ENCODE measurements at regions not wholly inside any gene's neighbourhood (a gene's known extent, or its start where the extent isn't known, plus 50 kb on each side); places are given as distances from the start of the nearest gene placed in this dataset.

DNA sequence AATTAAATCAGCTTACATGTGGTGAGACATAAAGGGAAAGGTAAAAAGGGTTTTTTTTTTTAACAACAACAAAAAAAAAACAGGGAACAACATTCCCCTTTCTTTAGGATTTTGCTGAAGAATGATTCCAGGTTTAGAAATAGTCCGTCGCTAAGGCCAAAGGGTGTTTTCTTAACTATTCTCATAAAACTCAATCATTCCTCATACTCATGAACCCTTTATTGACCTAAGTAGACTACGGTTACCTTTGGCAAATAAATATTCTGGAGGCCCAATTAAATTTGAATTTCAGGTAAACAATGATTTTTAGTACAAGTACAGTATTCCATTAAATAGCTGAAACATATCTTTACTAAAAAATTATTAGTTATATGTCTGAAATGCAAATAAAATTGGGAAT is 55.6 kb upstream of the CCNG1 start:
- Histone ChIP-seq H3K4me1 (no peaks in the 10 kb centered on the region), H3K27me3 (no peaks in the 10 kb centered on the region), H3K36me3 (no peaks in the 10 kb centered on the region), H3K9me3 (no peaks in the 10 kb centered on the region), H3K4me3 (no peak overlapping the region), H3K27ac (no peak overlapping the region)
- DNase-seq (ENCODE audit: low spot score in 2 of 2): no peak
- whole genome bisulfite sequencing: 91% methylated on average over 3 of the region's 3 CpGs
- TF ChIP-seq POLR2A (IDR thresholded peaks at IDR 0.05): no peak
- TF ChIP-seq, protein P1, sequence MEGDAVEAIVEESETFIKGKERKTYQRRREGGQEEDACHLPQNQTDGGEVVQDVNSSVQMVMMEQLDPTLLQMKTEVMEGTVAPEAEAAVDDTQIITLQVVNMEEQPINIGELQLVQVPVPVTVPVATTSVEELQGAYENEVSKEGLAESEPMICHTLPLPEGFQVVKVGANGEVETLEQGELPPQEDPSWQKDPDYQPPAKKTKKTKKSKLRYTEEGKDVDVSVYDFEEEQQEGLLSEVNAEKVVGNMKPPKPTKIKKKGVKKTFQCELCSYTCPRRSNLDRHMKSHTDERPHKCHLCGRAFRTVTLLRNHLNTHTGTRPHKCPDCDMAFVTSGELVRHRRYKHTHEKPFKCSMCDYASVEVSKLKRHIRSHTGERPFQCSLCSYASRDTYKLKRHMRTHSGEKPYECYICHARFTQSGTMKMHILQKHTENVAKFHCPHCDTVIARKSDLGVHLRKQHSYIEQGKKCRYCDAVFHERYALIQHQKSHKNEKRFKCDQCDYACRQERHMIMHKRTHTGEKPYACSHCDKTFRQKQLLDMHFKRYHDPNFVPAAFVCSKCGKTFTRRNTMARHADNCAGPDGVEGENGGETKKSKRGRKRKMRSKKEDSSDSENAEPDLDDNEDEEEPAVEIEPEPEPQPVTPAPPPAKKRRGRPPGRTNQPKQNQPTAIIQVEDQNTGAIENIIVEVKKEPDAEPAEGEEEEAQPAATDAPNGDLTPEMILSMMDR (IDR thresholded peaks at IDR 0.05): no peak
- no peak for TF ChIP-seq EP300 (IDR thresholded peaks at IDR 0.05)
- TF ChIP-seq POLR2AphosphoS5 (IDR thresholded peaks at IDR 0.05): no peak

DNA sequence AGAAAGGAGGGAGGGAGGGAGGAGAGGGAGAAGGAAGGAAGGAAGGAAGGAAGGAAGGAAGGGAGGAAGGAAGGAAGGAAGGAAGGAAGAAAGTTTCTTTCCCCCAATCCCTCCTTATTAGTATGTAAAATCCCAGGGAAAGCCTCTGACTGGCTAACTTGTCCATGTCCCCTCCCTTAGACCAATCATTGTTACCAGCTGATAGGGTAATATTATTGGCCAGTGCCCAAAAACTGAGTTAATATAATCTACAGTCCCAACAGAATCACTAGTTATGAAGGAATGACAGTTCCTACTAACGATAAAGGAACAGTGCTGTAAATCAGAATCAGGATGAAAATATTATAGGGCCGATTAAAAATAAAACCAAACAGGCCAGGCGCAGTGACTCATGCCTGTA is 53.6 kb upstream of the CCNG1 start:
- Histone ChIP-seq H3K4me1 (no peaks in the 10 kb centered on the region), H3K27ac (no peak overlapping the region), H3K9me3 (no peaks in the 10 kb centered on the region), H3K4me3 (no peak overlapping the region), H3K36me3 (no peaks in the 10 kb centered on the region), H3K27me3 (no peaks in the 10 kb centered on the region)
- WGBS: 80% methylated on average over 3 of the region's 3 CpGs
- DNase-seq (ENCODE audit: low spot score in 2 of 2): no peak
- TF ChIP-seq EP300 (IDR thresholded peaks at IDR 0.05) (no peak), POLR2AphosphoS5 (IDR thresholded peaks at IDR 0.05) (no peak), POLR2A (IDR thresholded peaks at IDR 0.05) (no peak)
- TF ChIP-seq, protein P1 (IDR thresholded peaks at IDR 0.05): no peak

GRCh38 chr5:163384669-163385068 is 52.7 kb upstream of the CCNG1 start:
- DNase-seq (ENCODE audit: low spot score in 2 of 2): no peak
- no peak for TF ChIP-seq POLR2AphosphoS5 (IDR thresholded peaks at IDR 0.05)
- TF ChIP-seq EP300 (IDR thresholded peaks at IDR 0.05): no peak
- 67% methylated on average over 4 of the region's 4 CpGs for WGBS
- no peaks in the 10 kb centered on the region for H3K9me3 ChIP-seq
- no peaks in the 10 kb centered on the region for H3K4me1 ChIP-seq
- no peak overlapping the region for H3K27ac ChIP-seq
- H3K27me3 ChIP-seq: no peaks in the 10 kb centered on the region
- no peaks in the 10 kb centered on the region for H3K36me3 ChIP-seq
- no peak overlapping the region for H3K4me3 ChIP-seq

- 58% methylated on average over 5 of the region's 5 CpGs for WGBS
- Histone ChIP-seq H3K4me1 (no peaks in the 10 kb centered on the region), H3K36me3 (no peaks in the 10 kb centered on the region), H3K27me3 (no peaks in the 10 kb centered on the region), H3K9me3 (no peaks in the 10 kb centered on the region), H3K4me3 (no peak overlapping the region), H3K27ac (no peak overlapping the region)
- DNase-seq (ENCODE audit: low spot score in 2 of 2): no peak
- TF ChIP-seq, protein P1 (IDR thresholded peaks at IDR 0.05): no peak
- no peak for TF ChIP-seq POLR2A (IDR thresholded peaks at IDR 0.05)
- no peak for TF ChIP-seq POLR2AphosphoS5 (IDR thresholded peaks at IDR 0.05)
- TF ChIP-seq EP300 (IDR thresholded peaks at IDR 0.05): no peak
These were observed 52.1 kb upstream of the CCNG1 start for GRCh38 chr5:163385271-163385670.

DNA sequence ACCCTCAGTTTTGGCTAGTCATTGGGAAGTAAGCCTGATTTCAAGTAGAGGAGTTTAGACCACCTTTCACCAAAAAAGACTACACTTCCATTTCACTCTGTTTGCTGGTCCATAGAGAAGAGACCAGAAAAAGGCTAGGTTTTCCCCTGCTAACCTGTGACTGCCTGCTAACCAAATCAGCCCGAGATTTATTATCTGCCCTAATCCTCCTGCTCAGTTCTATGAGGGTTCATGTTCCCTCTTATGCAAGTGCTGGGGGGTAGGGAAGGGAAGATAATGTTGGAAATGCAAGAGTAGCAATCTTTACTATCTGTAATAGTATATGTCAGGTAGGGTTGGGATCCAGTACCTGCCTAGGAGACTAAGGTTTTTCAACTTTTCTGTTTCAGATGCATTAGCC is 51.6 kb upstream of the CCNG1 start:
- DNase-seq (ENCODE audit: low spot score in 2 of 2): no peak
- no peaks in the 10 kb centered on the region for H3K4me1 ChIP-seq
- no peaks in the 10 kb centered on the region for H3K27me3 ChIP-seq
- H3K36me3 ChIP-seq: no peaks in the 10 kb centered on the region
- no peak overlapping the region for H3K4me3 ChIP-seq
- no peaks in the 10 kb centered on the region for H3K9me3 ChIP-seq
- no peak overlapping the region for H3K27ac ChIP-seq
- WGBS: 39% methylated on average over 1 of the region's 1 CpG
- no peak for TF ChIP-seq POLR2AphosphoS5 (IDR thresholded peaks at IDR 0.05)
- TF ChIP-seq EP300 (IDR thresholded peaks at IDR 0.05): no peak
- TF ChIP-seq POLR2A (IDR thresholded peaks at IDR 0.05): no peak

DNA sequence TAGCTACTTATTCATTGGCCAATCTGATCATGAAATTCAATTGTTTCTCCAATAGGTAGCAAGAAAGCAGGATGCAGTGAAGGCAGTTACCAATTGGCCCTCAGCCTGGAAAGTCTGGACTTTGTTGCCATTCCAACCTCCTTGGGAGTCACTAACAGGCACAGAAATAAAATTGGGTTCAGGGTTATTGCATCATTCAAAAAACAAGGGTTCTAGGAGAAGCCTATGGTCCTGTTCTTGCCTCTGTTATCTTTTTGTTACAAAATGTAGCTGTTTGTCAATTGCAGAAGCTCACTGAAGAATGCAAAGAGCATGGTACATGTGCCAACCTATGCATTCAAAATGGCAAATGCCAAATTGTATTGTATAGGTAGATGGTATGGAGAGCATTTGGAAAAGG is 51.0 kb upstream of the CCNG1 start:
- H3K27me3 ChIP-seq: no peaks in the 10 kb centered on the region
- TF ChIP-seq, protein P1 (IDR thresholded peaks at IDR 0.05): no peak
- TF ChIP-seq POLR2A (IDR thresholded peaks at IDR 0.05): no peak
- no peak for TF ChIP-seq POLR2AphosphoS5 (IDR thresholded peaks at IDR 0.05)
- TF ChIP-seq EP300 (IDR thresholded peaks at IDR 0.05): no peak
- no peak for DNase-seq (ENCODE audit: low spot score in 2 of 2)

More for the DNA sequence above, 51.0 kb upstream of the CCNG1 start:
- H3K4me3 ChIP-seq: no peak overlapping the region
- no peak overlapping the region for H3K27ac ChIP-seq
- H3K9me3 ChIP-seq: no peaks in the 10 kb centered on the region
- H3K4me1 ChIP-seq: no peaks in the 10 kb centered on the region
- no peaks in the 10 kb centered on the region for H3K36me3 ChIP-seq
